AG08396 (cell line): ENCODE measurements at regions not wholly inside any gene's neighbourhood (a gene's known extent, or its start where the extent isn't known, plus 50 kb on each side); places are given as distances from the start of the nearest gene placed in this dataset.
"Not testable (repeated sequence)": the region's sequence is repeated elsewhere in the genome, so short reads cannot be mapped to it uniquely, and the experiment has no call there.

Source experiments
- DNase-seq: peaks from one replicate; pipeline ENCODE4 v3.0.0; 2012; ENCODE audit warnings: low spot score, mixed read lengths

GRCh38 chr6:8906699-8907098, 471.4 kb upstream of the SLC35B3 start:
- DNase-seq = no peak

GRCh38 chr6:8905757-8906156, 470.4 kb upstream of the SLC35B3 start:
- DNase-seq = no peak

GRCh38 chr6:8904754-8905153, 469.4 kb upstream of the SLC35B3 start:
- no peak for DNase-seq

GRCh38 chr6:8900056-8900455, 464.7 kb upstream of the SLC35B3 start:
- no peak for DNase-seq

- no peak for DNase-seq
Observed at GRCh38 chr6:8889514-8889913, 454.2 kb upstream of the SLC35B3 start.

- DNase-seq = no peak
Observed at GRCh38 chr6:8888468-8888867, 453.1 kb upstream of the SLC35B3 start.

GRCh38 chr6:8881663-8882062, 446.3 kb upstream of the SLC35B3 start:
- no peak for DNase-seq

- DNase-seq = no peak
Observed at GRCh38 chr6:8879334-8879733, 444.0 kb upstream of the SLC35B3 start.

- DNase-seq = no peak
Observed at GRCh38 chr6:8875986-8876385, 440.6 kb upstream of the SLC35B3 start.

GRCh38 chr6:8872589-8872988, 437.2 kb upstream of the SLC35B3 start:
- no peak for DNase-seq

GRCh38 chr6:8865451-8865850, 430.1 kb upstream of the SLC35B3 start:
- DNase-seq = no peak

- no peak for DNase-seq
Observed at GRCh38 chr6:8860671-8861070, 425.3 kb upstream of the SLC35B3 start.

GRCh38 chr6:8859501-8859900, 424.2 kb upstream of the SLC35B3 start:
- DNase-seq = no peak

- no peak for DNase-seq
Observed at GRCh38 chr6:8858854-8859331, 423.5 kb upstream of the SLC35B3 start.

- DNase-seq = no peak
Observed at GRCh38 chr6:8857160-8857559, 421.8 kb upstream of the SLC35B3 start.

GRCh38 chr6:8855411-8855810, 420.1 kb upstream of the SLC35B3 start:
- no peak for DNase-seq

- no peak for DNase-seq
Observed at GRCh38 chr6:8852332-8852731, 417.0 kb upstream of the SLC35B3 start.

- DNase-seq = not testable (repeated sequence)
Observed at GRCh38 chr6:8846680-8847079, 411.3 kb upstream of the SLC35B3 start.

GRCh38 chr6:8845690-8846089, 410.3 kb upstream of the SLC35B3 start:
- DNase-seq = no peak

GRCh38 chr6:8844968-8845367, 409.6 kb upstream of the SLC35B3 start:
- DNase-seq = no peak

- no peak for DNase-seq
Observed at GRCh38 chr6:8839626-8840025, 404.3 kb upstream of the SLC35B3 start.

GRCh38 chr6:8837343-8837742, 402.0 kb upstream of the SLC35B3 start:
- DNase-seq = no peak

GRCh38 chr6:8832695-8833094, 397.4 kb upstream of the SLC35B3 start:
- DNase-seq = not testable (repeated sequence)

GRCh38 chr6:8831366-8832152, 396.2 kb upstream of the SLC35B3 start:
- no peak for DNase-seq
